Upper lobe of right lung (tissue), 1 donor: ENCODE measurements at regions not wholly inside any gene's neighbourhood (a gene's known extent, or its start where the extent isn't known, plus 50 kb on each side); places are given as distances from the start of the nearest gene placed in this dataset.
A peak's percentile ranks its signal among the peaks of the same experiment; 100 is the strongest.

Experiments
- ATAC-seq: fragments of 200-7000 bp; cut with Tn5 transposase; one replicate; pipeline ENCODE4 v1.9.1; 2020; ENCODE audit warnings: mild to moderate bottlenecking, moderate library complexity
- DNase-seq: peaks from one replicate; pipeline ENCODE4 v3.0.0-alpha.2; 2020
- H3K27ac ChIP-seq: fragments of 200-600 bp; one replicate; pipeline ENCODE4 v1.8.0; 2022
- H3K27me3 ChIP-seq: fragments of 200-600 bp; one replicate; pipeline ENCODE4 v1.8.0; 2022; ENCODE audit warnings: mild to moderate bottlenecking
- H3K36me3 ChIP-seq: fragments of 200-600 bp; one replicate; pipeline ENCODE4 v1.8.0; 2022
- H3K4me1 ChIP-seq: fragments of 200-600 bp; one replicate; pipeline ENCODE4 v1.8.0; 2022
- H3K4me3 ChIP-seq: fragments of 200-600 bp; one replicate; pipeline ENCODE4 v1.8.0; 2022; ENCODE audit warnings: mild to moderate bottlenecking
- H3K9me3 ChIP-seq: fragments of 200-600 bp; one replicate; pipeline ENCODE4 v1.8.0; 2022
- CTCF ChIP-seq: fragments of 200-600 bp; IDR thresholded peaks from one replicate; pipeline ENCODE4 v1.8.0; 2022; ENCODE audit warnings: antibody characterized with exemption
- intact Hi-C: fragments of 100-400 bp; cut with DNase I; formaldehyde crosslinking; loops from one replicate; pipeline ENCODE4 v1.11.0; 2022
- donor health status: DM: no; HTN: yes; CAD: no; lungs with severe emphysema.

DNA sequence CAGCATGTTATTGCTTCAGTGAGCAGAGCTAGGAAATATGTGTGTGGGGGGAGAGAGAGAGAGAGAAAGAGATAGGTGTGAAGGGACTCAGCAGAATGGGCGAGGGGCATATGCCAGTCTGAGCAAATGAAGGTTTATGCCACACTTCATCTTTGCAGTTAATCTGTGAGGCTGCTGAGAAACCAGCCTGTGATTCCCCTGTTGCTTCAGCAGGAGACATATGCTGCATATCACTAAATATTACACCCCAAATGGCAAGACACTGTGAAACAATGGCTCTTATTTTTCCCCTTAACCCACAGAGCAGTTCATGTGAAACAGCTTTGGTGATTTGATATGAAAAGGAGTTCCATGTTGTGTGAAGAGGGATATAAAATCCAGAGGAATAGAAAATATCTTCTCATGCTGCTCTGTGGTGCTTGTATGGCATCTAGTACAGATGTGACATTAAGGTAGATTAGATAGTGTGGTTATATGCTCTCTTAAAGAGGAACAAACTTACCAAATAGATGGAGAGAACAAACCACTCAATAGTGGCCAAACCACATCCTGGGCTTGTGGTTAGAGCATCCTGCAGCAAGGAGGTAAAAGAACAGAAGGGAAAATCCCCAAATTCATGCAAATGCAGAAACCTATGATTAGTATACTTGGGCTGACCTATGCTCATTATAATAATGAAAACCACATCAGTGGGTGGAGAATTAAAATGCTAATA is 864.2 kb downstream of the FAM181B start:
- no peaks in the 10 kb centered on the region for H3K36me3 ChIP-seq
- peak; percentile 52 for ATAC-seq
- DNase-seq, result no peak
- intact Hi-C loops, result no loop called here
- no peak for TF ChIP-seq CTCF
- H3K9me3 ChIP-seq, result no peaks in the 10 kb centered on the region
- no peaks in the 10 kb centered on the region for H3K4me1 ChIP-seq
- no peaks in the 10 kb centered on the region for H3K27me3 ChIP-seq
- no peak overlapping the region for H3K4me3 ChIP-seq
- no peak overlapping the region for H3K27ac ChIP-seq

- no peak for TF ChIP-seq CTCF
- Histone ChIP-seq H3K4me3 (no peak overlapping the region), H3K27ac (no peak overlapping the region), H3K27me3 (no peaks in the 10 kb centered on the region), H3K36me3 (no peaks in the 10 kb centered on the region), H3K4me1 (no peaks in the 10 kb centered on the region), H3K9me3 (no peaks in the 10 kb centered on the region)
- intact Hi-C loops, result no loop called here
- ATAC-seq, result no peak
- no peak for DNase-seq
Measured at GRCh38 chr11:81866896-81867295, 866.8 kb downstream of the FAM181B start.

- ATAC-seq, result no peak
- intact Hi-C loops, result no loop called here
- no peak for DNase-seq
- Histone ChIP-seq H3K36me3 (no peaks in the 10 kb centered on the region), H3K9me3 (no peaks in the 10 kb centered on the region), H3K4me3 (no peak overlapping the region), H3K4me1 (no peaks in the 10 kb centered on the region), H3K27ac (no peak overlapping the region), H3K27me3 (no peaks in the 10 kb centered on the region)
- no peak for TF ChIP-seq CTCF
Measured at GRCh38 chr11:81857386-81857785, 876.3 kb downstream of the FAM181B start.

DNA sequence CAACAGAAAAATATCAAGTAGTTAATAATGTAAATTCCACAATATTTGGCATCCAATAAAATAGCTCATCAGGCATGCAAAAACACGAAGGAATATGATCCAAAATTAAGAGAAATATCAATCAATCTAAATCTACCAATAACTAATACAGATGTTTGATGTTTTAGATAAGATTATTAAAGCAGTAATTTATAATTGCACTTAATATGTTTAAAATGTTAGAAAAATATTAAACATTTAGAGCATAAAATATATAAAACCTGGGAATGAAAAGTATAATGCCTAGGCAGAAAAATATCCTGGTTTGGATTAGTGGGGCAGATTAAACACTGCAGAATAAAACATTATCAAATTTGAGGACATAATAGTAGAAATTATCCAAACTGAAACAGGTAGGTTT is 879.9 kb downstream of the FAM181B start:
- no peak for DNase-seq
- Histone ChIP-seq H3K4me1 (no peaks in the 10 kb centered on the region), H3K4me3 (no peak overlapping the region), H3K27me3 (no peaks in the 10 kb centered on the region), H3K9me3 (no peaks in the 10 kb centered on the region), H3K36me3 (no peaks in the 10 kb centered on the region), H3K27ac (no peak overlapping the region)
- ATAC-seq, result no peak
- TF ChIP-seq CTCF, result no peak
- intact Hi-C loops, result no loop called here

DNA sequence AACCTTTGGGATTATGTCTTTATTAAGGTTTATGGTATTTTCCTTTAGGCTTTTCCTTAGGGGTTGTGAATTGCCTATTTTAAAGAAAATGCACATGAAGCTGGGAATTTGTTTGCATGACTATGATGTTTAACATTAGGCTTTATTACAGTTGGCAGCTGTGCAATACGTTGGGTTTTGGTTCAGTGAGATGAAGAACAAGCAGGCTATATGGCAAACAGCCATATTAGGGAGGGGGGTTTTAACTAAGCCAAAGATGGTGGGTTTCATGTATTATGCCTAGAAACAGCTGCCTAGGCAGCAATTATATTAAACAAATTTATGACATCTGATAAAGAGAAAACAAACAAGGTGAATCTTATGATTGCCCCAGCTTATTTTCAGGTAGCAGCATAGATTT is 880.8 kb downstream of the FAM181B start:
- Histone ChIP-seq H3K36me3 (no peaks in the 10 kb centered on the region), H3K4me1 (no peaks in the 10 kb centered on the region), H3K4me3 (no peak overlapping the region), H3K9me3 (no peaks in the 10 kb centered on the region), H3K27ac (no peak overlapping the region), H3K27me3 (no peaks in the 10 kb centered on the region)
- ATAC-seq, result no peak
- no peak for DNase-seq
- intact Hi-C loops, result no loop called here
- no peak for TF ChIP-seq CTCF

- no peak for TF ChIP-seq CTCF
- intact Hi-C loops, result no loop called here
- Histone ChIP-seq H3K4me1 (no peaks in the 10 kb centered on the region), H3K9me3 (no peaks in the 10 kb centered on the region), H3K36me3 (no peaks in the 10 kb centered on the region), H3K27me3 (no peaks in the 10 kb centered on the region), H3K27ac (no peak overlapping the region), H3K4me3 (no peak overlapping the region)
- DNase-seq (no peak), ATAC-seq (no peak)
Measured at GRCh38 chr11:81840380-81840779, 893.3 kb downstream of the FAM181B start.
